GM18870 (cell line): ENCODE measurements at regions not wholly inside any gene's neighbourhood (a gene's known extent, or its start where the extent isn't known, plus 50 kb on each side); places are given as distances from the start of the nearest gene placed in this dataset.
"Not testable (repeated sequence)": the region's sequence is repeated elsewhere in the genome, so short reads cannot be mapped to it uniquely, and the experiment has no call there.

Source experiments
- ATAC-seq: cut with Tn5 transposase; IDR thresholded peaks from one replicate; pipeline ENCODE4 v1.9.1; 2021; ENCODE audit warnings: moderate library complexity; ENCODE audit not compliant: unreplicated experiment

- not testable (repeated sequence) for ATAC-seq
Measured at GRCh38 chr5:34096033-34096432, 53.0 kb upstream of the C1QTNF3 start.

GRCh38 chr5:34099891-34100290 lies 56.9 kb upstream of the C1QTNF3 start:
- ATAC-seq, result not testable (repeated sequence)

DNA sequence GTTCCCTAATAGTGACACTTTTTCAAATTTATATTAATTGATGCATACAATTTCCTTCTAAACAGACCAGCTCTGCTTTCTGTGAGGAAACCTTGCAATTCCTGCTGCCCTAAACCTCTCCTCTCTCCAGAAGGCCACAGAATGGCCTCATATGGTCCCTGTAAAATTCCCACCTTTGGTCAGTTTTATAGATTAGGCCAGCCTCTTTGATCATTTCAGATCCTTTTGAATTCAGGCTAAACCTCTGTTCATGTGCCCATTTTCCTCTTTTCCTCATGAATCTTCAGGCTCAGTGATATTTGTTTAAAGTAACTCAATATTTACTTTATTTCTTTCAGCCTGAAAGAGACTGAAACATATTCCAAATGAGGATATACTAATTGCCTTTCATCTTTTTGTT lies 58.6 kb upstream of the C1QTNF3 start:
- not testable (repeated sequence) for ATAC-seq

- ATAC-seq, result not testable (repeated sequence)
Measured at GRCh38 chr5:34108897-34109296, 65.9 kb upstream of the C1QTNF3 start.

GRCh38 chr5:34124280-34124679 lies 81.3 kb upstream of the C1QTNF3 start:
- not testable (repeated sequence) for ATAC-seq

GRCh38 chr5:34125354-34125753 lies 82.3 kb upstream of the C1QTNF3 start:
- peak; percentile 95 for ATAC-seq

- ATAC-seq, result not testable (repeated sequence)
Measured at GRCh38 chr5:34126741-34127140, 83.7 kb upstream of the C1QTNF3 start.

- ATAC-seq, result not testable (repeated sequence)
Measured at GRCh38 chr5:34127818-34128217, 84.8 kb upstream of the C1QTNF3 start.

GRCh38 chr5:34128890-34129289 lies 85.9 kb upstream of the C1QTNF3 start:
- ATAC-seq, result not testable (repeated sequence)

GRCh38 chr5:34154988-34155387 lies 112.0 kb upstream of the C1QTNF3 start:
- ATAC-seq, result not testable (repeated sequence)

DNA sequence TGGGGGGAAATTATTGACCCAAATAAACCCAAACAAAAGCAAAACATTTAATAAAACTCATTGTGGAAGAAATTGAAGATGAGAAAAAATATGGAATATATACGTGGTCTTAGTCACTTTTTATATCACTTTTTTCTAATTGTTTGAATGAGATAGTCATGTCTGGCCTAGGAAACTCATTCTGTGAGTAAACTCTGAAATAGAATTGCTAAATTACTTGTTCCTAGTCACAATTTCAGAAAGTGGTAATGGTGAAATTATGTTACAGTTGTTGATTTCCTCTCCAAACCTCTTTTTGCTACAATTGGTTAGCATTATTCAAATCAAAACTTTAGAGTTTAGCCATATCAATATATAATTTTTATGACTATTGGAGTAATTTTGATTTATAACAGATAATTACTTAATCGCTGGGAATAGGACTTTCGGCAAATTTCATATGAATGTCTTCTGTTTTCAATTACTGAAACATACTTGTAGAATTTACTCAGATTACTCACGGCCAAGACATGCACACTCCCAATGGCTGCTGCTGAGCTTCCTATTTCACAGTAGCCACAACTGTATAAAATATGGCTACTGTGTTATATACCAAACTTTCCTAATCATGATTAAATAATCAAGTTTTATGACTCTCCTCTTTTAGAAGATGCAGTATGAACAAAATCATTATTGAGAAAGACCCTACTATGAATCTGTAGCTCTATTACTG lies 113.8 kb upstream of the C1QTNF3 start:
- not testable (repeated sequence) for ATAC-seq

DNA sequence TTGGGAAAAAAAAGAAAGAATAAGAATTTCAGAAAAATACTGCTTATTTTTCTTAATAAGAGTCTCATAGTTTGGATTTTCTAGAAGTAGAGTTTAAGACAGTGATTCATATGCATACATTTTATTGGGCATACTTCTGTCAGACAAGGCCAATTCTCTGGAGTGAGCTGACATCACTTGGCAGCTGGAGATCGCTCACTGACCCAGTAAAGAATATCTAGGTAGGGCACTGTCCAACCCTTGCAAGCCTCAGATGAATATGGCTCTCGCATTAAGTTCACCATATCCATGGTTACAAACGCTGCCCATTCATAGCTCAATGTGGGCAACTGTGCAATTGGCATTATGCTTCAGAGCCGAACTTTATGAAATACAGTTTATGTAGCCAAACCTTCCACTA lies 117.9 kb upstream of the C1QTNF3 start:
- ATAC-seq, result not testable (repeated sequence)

DNA sequence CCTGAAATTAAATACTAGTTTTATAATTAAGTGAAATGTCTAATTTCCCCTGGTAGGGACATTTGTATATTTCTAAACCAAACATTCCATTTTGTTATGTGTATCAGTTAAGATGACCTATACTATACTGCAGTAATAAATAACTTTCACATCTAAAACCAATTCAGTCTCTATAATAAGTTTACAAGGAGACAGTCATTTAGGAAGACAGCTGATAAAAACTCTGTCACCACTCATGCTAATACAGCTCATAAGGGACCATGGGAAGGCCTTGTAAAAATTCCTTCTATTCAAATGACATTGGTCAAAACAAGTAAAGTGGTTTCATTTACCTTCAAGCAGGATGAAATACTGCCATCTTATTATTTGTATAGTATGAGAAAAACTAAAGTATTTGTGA lies 128.4 kb upstream of the C1QTNF3 start:
- ATAC-seq, result not testable (repeated sequence)

DNA sequence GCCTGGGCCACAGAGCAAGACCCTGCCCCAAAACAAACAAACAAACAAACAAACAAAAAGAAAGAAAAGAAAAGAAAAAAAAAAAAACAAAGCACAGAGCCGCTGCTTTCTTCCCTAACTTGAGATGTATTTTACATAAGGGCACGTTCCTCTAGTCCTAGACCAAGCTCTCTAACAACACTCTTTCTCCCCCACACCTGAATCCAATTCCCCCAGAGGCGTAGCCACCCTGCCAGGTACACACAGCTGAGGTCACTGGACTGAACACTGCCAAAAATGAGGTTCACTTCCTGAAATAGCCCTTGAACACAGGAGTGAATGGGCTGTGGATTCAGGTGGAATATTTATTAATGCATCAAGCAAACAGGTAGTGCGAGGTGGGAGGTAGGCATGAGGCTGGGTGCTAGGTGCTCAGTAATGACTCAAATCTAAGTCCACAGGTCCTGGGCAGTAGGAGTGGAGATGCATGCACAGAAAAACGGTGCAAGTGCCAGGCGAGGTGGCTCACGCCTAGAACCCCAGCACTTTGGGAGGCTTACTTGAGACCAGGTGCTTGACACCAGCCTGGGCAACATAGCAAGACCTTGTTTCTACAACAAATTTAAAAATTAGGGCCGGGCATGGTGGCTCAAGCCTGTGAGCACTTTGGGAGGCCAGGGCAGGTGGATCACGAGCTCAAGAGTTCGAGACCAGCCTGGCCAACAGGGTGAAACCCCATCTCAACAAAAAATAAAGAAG lies 136.6 kb upstream of the C1QTNF3 start:
- not testable (repeated sequence) for ATAC-seq

DNA sequence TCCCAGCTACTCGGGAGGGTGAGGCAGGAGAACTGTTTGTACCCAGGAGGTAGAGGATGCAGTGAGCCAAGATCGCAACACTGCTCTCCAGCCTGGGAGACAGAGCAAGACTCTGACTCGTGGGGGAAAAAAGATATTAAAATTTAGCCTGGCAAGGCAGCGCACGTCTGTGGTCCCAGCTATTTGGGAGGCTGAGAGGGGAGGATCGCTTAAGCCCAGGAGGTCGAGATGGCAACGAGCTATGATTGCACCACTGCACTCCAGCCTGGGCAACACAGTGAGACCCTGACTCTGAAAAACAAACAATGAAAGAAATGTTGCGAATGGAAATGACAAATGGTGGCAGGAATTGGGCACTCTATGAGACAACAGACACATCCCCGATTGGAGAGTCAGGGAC lies 137.2 kb upstream of the C1QTNF3 start:
- ATAC-seq, result not testable (repeated sequence)

DNA sequence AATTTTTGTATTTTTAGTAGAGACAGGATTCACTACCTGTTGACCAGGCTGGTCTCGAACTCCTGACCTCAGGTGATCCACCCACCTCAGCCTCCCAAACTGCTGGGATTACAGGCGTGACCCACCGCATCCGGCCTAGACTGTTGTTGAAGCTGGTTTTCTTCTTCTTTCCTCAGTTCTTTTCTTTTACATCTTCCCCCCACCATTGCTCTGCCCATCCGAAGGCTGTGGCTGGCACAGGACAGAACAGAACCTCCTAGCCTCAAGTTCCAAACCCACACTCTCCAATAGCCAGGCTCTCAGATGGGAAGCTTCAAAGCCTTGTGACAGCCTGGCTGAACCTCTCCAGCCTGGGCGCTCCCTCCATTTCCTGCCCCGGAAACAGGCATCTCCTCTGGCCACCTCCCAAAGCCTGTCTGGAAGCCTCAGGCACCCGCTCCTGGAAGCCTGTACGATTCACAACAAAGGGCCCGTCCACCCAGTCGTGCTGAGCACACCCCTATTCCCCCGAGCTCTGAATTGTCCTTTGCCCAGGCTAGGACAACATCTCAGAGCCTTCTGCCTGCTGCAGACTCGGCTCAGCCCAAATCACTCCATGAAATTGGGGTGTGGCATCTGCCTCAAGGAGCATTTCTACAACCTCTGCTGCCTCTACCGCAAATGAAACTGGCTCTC lies 138.1 kb upstream of the C1QTNF3 start:
- not testable (repeated sequence) for ATAC-seq

DNA sequence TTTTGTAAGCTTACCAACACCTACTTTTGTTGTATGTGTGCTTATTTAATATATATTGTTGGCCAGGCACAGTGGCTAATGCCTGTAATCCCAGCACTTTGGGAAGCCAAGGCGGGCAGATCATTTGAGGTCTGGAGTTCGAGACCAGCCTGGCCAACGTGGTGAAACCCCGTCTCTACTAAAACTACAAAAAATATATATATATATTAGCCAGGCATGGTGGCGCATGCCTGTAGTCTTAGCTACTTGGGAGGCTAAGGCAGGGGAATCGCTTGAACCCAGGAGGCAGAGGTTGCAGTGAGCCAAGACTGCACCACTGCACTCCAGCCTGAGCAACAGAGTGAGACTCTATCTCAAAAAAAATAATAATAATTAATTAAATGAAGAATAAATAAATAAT lies 142.0 kb upstream of the C1QTNF3 start:
- ATAC-seq, result not testable (repeated sequence)

- ATAC-seq, result not testable (repeated sequence)
Measured at GRCh38 chr5:34185572-34185971, 142.6 kb upstream of the C1QTNF3 start.

DNA sequence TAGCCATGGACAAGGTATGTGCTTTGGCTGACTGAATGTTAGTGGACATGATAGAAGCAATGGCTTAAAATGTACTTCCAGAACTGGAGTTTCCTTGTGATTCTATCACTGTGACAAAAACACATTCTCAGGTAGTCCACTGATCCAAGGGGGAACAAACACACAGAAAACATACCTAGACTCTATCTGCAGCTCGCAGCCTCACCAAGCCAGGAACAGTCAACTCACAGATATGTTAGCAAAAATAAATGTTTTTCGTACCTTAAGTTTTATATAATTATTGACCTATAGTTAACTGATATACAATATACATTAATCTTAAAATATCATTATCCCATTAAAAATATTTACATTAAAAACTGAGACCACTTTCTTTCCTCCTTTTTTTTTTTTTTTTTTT lies 143.1 kb upstream of the C1QTNF3 start:
- ATAC-seq, result not testable (repeated sequence)

GRCh38 chr5:34186865-34187264 lies 143.9 kb upstream of the C1QTNF3 start:
- not testable (repeated sequence) for ATAC-seq

GRCh38 chr5:34187441-34187840 lies 144.4 kb upstream of the C1QTNF3 start:
- not testable (repeated sequence) for ATAC-seq
